ENCODE measurements at regions not wholly inside any gene's neighbourhood (a gene's known extent, or its start where the extent isn't known, plus 50 kb on each side); places are given as distances from the start of the nearest gene placed in this dataset.

- Histone ChIP-seq H3K4me2 (ENCODE audit: low read length) (no peak overlapping the region), H2AFZ (ENCODE audit: low read depth, low read length, poor library complexity, severe bottlenecking) (no peak overlapping the region), H3K36me3 (ENCODE audit: control insufficient read depth in 1 of 2, insufficient read depth in 2 of 2, low read length in 2 of 2) (no peaks in the 10 kb centered on the region), H3K4me3 (replicated peaks in 1 of 2; ENCODE audit: low read depth in 1 of 2, low read length in 2 of 2) (no peak overlapping the region), H3K27me3 (ENCODE audit: insufficient read depth, low read length) (no peaks in the 10 kb centered on the region), H3K9me3 (ENCODE audit: control insufficient read depth in 1 of 2, insufficient read depth in 1 of 2, low read depth in 1 of 2, low read length in 2 of 2) (no peaks in the 10 kb centered on the region), H4K20me1 (ENCODE audit: insufficient read depth) (no peaks in the 10 kb centered on the region), H3K4me1 (ENCODE audit: control insufficient read depth in 1 of 2, insufficient read depth in 2 of 2, low read length in 2 of 2) (0 out of 4 replicates have a peak, but pooled peaks cover 0 to 4% of the 10 kb centered on the region in 2 experiments), H3K9ac (ENCODE audit: low read length) (no peak overlapping the region), H3K79me2 (ENCODE audit: insufficient read depth, low read length) (peaks cover 6% of the 10 kb centered on the region; the same call in 1 of the 2 replicates), H3K27ac (ENCODE audit: low read depth, low read length) (no peak overlapping the region), H3K9me2 (ENCODE audit: insufficient read depth) (no peaks in the 10 kb centered on the region)
- RAD21 ChIA-PET (ENCODE audit: low non-redundant PET in 1 of 2, low total read pairs in 2 of 2, uncharacterized antibody in 2 of 2, unreplicated experiment in 2 of 2), result no interaction called here
- ATAC-seq, result no peak
- CTCF ChIA-PET, result no interaction called here
- BruUV-seq (replicated peaks), result no TSS peak
- DNase-seq (ENCODE audit: low read depth, low spot score), result no peak
- intact Hi-C loops (cut with micrococcal nuclease), result no loop called here
- POLR2A ChIA-PET, result no interaction called here
- TF ChIP-seq CEBPB (IDR thresholded peaks at IDR 0.05; ENCODE audit: low read depth) (no peak), TCF7L2 (IDR thresholded peaks at IDR 0.05; ENCODE audit: borderline replicate concordance, extremely low read depth, insufficient read depth, insufficient read length) (peak; percentile 65)
These were observed 487.4 kb downstream of the ADCYAP1 start for GRCh38 chr18:1392046-1392445.

- Histone ChIP-seq H3K27ac (ENCODE audit: low read depth, low read length) (no peak overlapping the region), H2AFZ (ENCODE audit: low read depth, low read length, poor library complexity, severe bottlenecking) (no peak overlapping the region), H3K4me1 (ENCODE audit: control insufficient read depth in 1 of 2, insufficient read depth in 2 of 2, low read length in 2 of 2) (0 out of 4 replicates have a peak, but pooled peaks cover 0 to 4% of the 10 kb centered on the region in 2 experiments), H4K20me1 (ENCODE audit: insufficient read depth) (no peaks in the 10 kb centered on the region), H3K36me3 (ENCODE audit: control insufficient read depth in 1 of 2, insufficient read depth in 2 of 2, low read length in 2 of 2) (no peaks in the 10 kb centered on the region), H3K9me3 (ENCODE audit: control insufficient read depth in 1 of 2, insufficient read depth in 1 of 2, low read depth in 1 of 2, low read length in 2 of 2) (no peaks in the 10 kb centered on the region), H3K4me2 (ENCODE audit: low read length) (no peak overlapping the region), H3K4me3 (replicated peaks in 1 of 2; ENCODE audit: low read depth in 1 of 2, low read length in 2 of 2) (no peak overlapping the region), H3K79me2 (ENCODE audit: insufficient read depth, low read length) (no peaks in the 10 kb centered on the region; the same call in 1 of the 2 replicates), H3K9me2 (ENCODE audit: insufficient read depth) (no peaks in the 10 kb centered on the region), H3K9ac (ENCODE audit: low read length) (no peak overlapping the region), H3K27me3 (ENCODE audit: insufficient read depth, low read length) (no peaks in the 10 kb centered on the region)
- CTCF ChIA-PET, result no interaction called here
- POLR2A ChIA-PET, result no interaction called here
- intact Hi-C loops (cut with micrococcal nuclease), result no loop called here
- no TSS peak for BruUV-seq (replicated peaks)
- RAD21 ChIA-PET (ENCODE audit: low non-redundant PET in 1 of 2, low total read pairs in 2 of 2, uncharacterized antibody in 2 of 2, unreplicated experiment in 2 of 2), result no interaction called here
- no peak for ATAC-seq
- DNase-seq (ENCODE audit: low read depth, low spot score), result no peak
- TF ChIP-seq ZFX (IDR thresholded peaks at IDR 0.05), result no peak
- no peak for TF ChIP-seq CEBPB (IDR thresholded peaks at IDR 0.05; ENCODE audit: low read depth)
- TF ChIP-seq SP1 (IDR thresholded peaks at IDR 0.05; ENCODE audit: low read depth), result no peak
- no peak for TF ChIP-seq ATF3 (IDR thresholded peaks at IDR 0.05)
- no peak for TF ChIP-seq SIN3A (IDR thresholded peaks at IDR 0.05; ENCODE audit: low read depth)
- no peak for TF ChIP-seq EZH2phosphoT487 (IDR thresholded peaks at IDR 0.05; ENCODE audit: borderline replicate concordance)
- no peak for TF ChIP-seq ZBTB33 (IDR thresholded peaks at IDR 0.05; ENCODE audit: extremely low read depth, insufficient replicate concordance, low read length)
- TF ChIP-seq ELF1 (IDR thresholded peaks at IDR 0.05; ENCODE audit: borderline replicate concordance, low read depth), result no peak
- TF ChIP-seq SRF (IDR thresholded peaks at IDR 0.05; ENCODE audit: low read depth), result no peak
- TF ChIP-seq POLR2AphosphoS5 (IDR thresholded peaks at IDR 0.05; ENCODE audit: low read depth, low read length), result no peak
- no peak for TF ChIP-seq MAX (IDR thresholded peaks at IDR 0.05)
- no peak for TF ChIP-seq ZNF274 (IDR thresholded peaks at IDR 0.05; ENCODE audit: low read depth, low read length)
- TF ChIP-seq JUND (IDR thresholded peaks at IDR 0.05), result no peak
- TF ChIP-seq EGR1 (IDR thresholded peaks at IDR 0.05; ENCODE audit: low read depth), result no peak
- TF ChIP-seq CTCF (IDR thresholded peaks at IDR 0.05 in 2 of 3, conservative IDR thresholded peaks at IDR 0.05 in 1 of 3; ENCODE audit: borderline replicate concordance in 1 of 3, insufficient read depth in 1 of 3, low read depth in 2 of 3, low read length in 2 of 3), result no peak
These were observed 488.4 kb downstream of the ADCYAP1 start for GRCh38 chr18:1392865-1393734.
